ENCODE measurements at regions not wholly inside any gene's neighbourhood (a gene's known extent, or its start where the extent isn't known, plus 50 kb on each side); places are given as distances from the start of the nearest gene placed in this dataset.

DNA sequence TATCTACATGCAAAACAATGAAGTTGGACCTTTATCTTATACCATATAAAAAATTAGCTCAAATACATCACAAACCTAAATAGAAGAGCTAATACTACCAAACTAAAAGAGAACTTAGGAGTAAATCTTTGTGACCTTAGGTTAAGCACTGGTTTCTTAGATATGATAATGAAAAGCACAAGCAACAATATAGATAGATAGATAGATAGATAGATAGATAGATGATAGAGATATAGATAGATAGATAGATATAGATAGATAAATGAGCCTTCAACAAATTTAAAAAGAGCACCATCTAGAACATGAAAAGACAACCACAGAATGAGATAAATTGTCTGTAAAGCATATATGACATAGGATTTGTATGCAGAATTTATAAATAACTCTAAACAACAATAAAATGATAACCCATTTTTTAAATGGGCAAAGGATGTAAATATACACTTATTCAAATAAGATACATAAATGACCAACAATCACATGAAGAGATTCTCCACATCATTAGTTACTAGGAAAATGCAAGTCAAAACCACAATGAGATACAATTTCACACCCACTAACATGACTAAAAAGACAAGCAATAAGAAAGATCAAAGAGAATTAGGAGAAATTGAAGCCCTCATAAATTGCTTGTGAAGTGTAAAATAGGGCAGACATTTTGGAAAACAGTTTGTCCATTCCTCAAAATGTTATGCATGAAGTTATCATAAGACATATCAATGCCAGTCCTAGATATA lies 293.7 kb downstream of the BTG1 start:
- H3K9me3 Mint-ChIP-seq, result no peaks in the 10 kb centered on the region

DNA sequence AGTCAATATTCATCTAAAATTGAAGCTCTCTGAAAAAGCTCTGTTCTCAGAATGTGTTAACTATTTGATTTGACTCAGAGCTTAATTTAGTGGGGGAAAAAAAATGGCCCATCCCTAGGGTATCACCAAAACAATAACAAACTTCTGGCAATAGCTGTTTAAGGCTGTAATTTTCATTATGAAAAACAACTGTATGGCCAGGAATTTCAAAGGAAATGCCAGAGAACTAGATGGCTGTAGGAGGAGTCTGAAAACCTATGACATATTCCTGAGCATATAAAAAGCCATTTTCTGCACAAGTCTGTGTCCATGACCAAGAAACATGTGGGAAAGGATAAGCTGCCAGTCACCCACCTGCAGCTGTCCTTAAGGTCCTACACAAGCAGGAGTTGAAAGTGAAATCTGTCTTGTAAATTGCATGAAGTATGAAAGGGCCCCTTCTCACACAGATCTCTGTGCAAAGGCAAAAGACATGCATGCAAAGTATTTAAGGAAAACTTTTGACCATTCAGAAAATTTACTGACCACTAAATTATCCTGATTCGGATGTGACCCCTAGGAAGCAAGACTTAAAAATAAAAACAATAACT lies 299.1 kb downstream of the BTG1 start:
- Mint-ChIP-seq H3K4me3 (no peak overlapping the region), H3K27ac (no peak overlapping the region), H3K27me3 (ENCODE audit: insufficient read depth) (no peaks in the 10 kb centered on the region; the same call in 1 of the 2 replicates), H3K36me3 (ENCODE audit: low read depth) (no peaks in the 10 kb centered on the region), H3K4me1 (ENCODE audit: low read depth) (no peaks in the 10 kb centered on the region), H3K9me3 (no peaks in the 10 kb centered on the region)
- DNase-seq, result no peak
- TF ChIP-seq, protein P1, sequence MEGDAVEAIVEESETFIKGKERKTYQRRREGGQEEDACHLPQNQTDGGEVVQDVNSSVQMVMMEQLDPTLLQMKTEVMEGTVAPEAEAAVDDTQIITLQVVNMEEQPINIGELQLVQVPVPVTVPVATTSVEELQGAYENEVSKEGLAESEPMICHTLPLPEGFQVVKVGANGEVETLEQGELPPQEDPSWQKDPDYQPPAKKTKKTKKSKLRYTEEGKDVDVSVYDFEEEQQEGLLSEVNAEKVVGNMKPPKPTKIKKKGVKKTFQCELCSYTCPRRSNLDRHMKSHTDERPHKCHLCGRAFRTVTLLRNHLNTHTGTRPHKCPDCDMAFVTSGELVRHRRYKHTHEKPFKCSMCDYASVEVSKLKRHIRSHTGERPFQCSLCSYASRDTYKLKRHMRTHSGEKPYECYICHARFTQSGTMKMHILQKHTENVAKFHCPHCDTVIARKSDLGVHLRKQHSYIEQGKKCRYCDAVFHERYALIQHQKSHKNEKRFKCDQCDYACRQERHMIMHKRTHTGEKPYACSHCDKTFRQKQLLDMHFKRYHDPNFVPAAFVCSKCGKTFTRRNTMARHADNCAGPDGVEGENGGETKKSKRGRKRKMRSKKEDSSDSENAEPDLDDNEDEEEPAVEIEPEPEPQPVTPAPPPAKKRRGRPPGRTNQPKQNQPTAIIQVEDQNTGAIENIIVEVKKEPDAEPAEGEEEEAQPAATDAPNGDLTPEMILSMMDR (IDR thresholded peaks at IDR 0.05), result no peak

More for the DNA sequence above, 293.7 kb downstream of the BTG1 start:
- peaks cover 3% of the 10 kb centered on the region; the same call in 1 of the 2 replicates for H3K27me3 Mint-ChIP-seq (ENCODE audit: insufficient read depth)
- H3K27ac Mint-ChIP-seq, result no peak overlapping the region
- TF ChIP-seq, protein P1 (IDR thresholded peaks at IDR 0.05), result no peak
- 0 out of 2 replicates have a peak, but pooled peaks cover 5% of the 10 kb centered on the region for H3K4me1 Mint-ChIP-seq (ENCODE audit: low read depth)
- H3K4me3 Mint-ChIP-seq, result no peak overlapping the region
- DNase-seq, result no peak
- no peaks in the 10 kb centered on the region for H3K36me3 Mint-ChIP-seq (ENCODE audit: low read depth)

DNA sequence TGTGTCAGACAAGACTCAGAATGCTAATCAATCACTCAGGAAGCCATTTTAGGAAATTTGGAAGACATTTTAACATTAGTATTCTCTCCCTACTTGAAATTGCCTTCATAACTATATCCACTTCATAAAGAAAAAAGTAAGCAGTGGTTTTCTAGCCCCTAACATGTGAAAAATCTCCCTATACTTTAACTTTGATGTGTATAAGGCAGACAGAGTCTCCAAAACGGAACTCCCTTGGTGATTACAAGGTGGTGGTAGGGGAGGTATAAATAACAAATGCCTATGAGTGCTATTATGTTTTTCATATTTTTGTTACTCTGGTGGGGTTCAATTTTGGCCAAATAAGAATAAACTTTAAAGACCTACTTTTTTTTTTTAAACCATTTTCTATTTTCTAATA lies 300.3 kb downstream of the BTG1 start:
- Mint-ChIP-seq H3K36me3 (ENCODE audit: low read depth) (no peaks in the 10 kb centered on the region), H3K4me3 (no peak overlapping the region), H3K4me1 (ENCODE audit: low read depth) (no peaks in the 10 kb centered on the region), H3K9me3 (no peaks in the 10 kb centered on the region), H3K27me3 (ENCODE audit: insufficient read depth) (peaks cover 3% of the 10 kb centered on the region), H3K27ac (no peak overlapping the region)
- TF ChIP-seq, protein P1 (IDR thresholded peaks at IDR 0.05), result no peak
- no peak for DNase-seq

DNA sequence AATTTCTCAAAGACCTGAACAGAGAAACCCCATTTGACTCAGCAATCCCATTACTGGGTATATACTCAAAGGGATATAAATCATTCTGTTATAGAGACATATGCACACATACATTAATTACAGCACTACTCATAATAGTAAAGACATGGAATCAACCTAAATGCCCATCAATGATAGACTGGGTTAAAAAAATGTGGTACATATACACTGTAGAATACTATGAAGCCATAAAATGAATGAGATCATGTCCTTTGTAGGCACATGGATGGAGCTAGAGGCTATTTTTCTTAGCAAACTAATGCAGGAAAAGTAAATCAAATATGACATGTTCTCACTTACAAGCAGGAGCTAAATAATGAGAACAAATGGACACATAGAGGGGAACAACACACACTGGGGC lies 303.8 kb downstream of the BTG1 start:
- Mint-ChIP-seq H3K36me3 (ENCODE audit: low read depth) (no peaks in the 10 kb centered on the region), H3K27me3 (ENCODE audit: insufficient read depth) (peaks cover 3% of the 10 kb centered on the region), H3K4me3 (no peak overlapping the region), H3K9me3 (no peaks in the 10 kb centered on the region), H3K27ac (no peak overlapping the region), H3K4me1 (ENCODE audit: low read depth) (no peaks in the 10 kb centered on the region)
- DNase-seq, result no peak
- TF ChIP-seq, protein P1 (IDR thresholded peaks at IDR 0.05), result no peak

DNA sequence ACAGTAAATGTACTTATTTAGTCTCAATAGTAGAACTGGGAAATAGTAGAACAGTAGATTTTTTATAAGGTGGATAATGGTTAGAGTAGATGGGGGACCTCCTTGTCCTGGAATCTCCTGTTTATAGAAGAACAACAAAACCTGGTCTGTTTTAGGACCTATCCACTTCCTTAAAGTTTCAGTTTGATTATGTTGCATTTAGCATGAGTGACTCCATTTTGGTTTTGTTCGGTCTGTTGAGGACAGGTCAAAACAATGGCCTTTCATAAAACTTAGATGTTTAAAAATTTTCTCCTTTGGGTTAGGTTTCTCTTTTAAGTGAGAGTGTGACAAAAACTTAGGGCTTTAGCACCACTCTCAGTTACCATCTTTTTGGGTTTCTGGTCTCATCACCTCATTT lies 308.9 kb downstream of the BTG1 start:
- TF ChIP-seq, protein P1 (IDR thresholded peaks at IDR 0.05), result no peak
- no peak for DNase-seq
- Mint-ChIP-seq H3K27ac (no peak overlapping the region), H3K4me3 (no peak overlapping the region), H3K27me3 (ENCODE audit: insufficient read depth) (peaks cover 3% of the 10 kb centered on the region), H3K9me3 (no peaks in the 10 kb centered on the region), H3K4me1 (ENCODE audit: low read depth) (no peaks in the 10 kb centered on the region), H3K36me3 (ENCODE audit: low read depth) (no peaks in the 10 kb centered on the region)

Measured in HFFc6 (cell line).